ENCODE measurements at regions not wholly inside any gene's neighbourhood (a gene's known extent, or its start where the extent isn't known, plus 50 kb on each side); places are given as distances from the start of the nearest gene placed in this dataset.

DNA sequence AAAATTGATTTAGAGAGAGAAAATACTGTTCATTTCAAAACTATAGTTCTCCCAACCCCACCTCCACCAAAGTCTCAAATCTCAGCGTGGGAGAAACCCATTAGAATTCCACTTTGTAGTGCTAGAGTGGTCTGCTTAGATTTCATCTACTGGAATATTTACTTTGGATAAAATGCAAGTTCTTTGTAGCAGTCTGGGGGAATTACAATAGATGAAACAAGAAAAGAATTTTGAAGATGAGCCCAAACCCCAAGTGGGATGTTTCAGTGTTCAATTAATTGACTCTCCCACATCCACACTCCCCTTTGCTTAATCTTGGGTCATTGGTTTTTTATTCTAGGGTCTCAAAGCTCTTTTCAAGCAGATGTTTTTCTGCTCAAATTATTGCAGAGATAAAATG is 97.8 kb downstream of the RPL22L1 start:
- H3K4me3 ChIP-seq (ENCODE audit: low read depth, low read length) = no peak overlapping the region
- TF ChIP-seq, protein P1, sequence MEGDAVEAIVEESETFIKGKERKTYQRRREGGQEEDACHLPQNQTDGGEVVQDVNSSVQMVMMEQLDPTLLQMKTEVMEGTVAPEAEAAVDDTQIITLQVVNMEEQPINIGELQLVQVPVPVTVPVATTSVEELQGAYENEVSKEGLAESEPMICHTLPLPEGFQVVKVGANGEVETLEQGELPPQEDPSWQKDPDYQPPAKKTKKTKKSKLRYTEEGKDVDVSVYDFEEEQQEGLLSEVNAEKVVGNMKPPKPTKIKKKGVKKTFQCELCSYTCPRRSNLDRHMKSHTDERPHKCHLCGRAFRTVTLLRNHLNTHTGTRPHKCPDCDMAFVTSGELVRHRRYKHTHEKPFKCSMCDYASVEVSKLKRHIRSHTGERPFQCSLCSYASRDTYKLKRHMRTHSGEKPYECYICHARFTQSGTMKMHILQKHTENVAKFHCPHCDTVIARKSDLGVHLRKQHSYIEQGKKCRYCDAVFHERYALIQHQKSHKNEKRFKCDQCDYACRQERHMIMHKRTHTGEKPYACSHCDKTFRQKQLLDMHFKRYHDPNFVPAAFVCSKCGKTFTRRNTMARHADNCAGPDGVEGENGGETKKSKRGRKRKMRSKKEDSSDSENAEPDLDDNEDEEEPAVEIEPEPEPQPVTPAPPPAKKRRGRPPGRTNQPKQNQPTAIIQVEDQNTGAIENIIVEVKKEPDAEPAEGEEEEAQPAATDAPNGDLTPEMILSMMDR (IDR thresholded peaks at IDR 0.05; ENCODE audit: insufficient read depth, low read depth, low read length) = no peak
- DNase-seq (ENCODE audit: low read depth) = no peak

DNA sequence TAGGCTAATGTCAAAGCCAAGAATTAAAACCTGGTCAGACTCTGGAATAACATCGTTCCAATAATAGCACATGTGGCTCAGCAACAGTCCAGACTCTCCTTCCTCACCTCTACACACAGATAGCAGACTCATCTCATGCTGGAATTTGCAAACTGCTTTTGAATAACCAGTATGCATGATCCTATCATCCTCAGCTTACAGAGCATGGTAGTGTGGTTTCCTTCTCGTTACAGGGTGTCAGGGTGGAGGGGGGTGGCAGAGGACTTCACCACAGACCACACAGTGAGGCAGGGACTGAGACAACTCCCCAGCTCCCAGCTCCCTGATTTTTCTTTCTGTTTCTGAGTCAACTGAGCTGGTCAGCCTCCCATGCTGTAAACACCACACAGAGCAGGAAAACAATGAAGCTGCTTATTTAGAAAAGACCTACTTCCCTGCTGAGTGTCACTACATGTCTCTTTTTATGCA is 101.6 kb downstream of the RPL22L1 start:
- no peak overlapping the region for H3K4me3 ChIP-seq (ENCODE audit: low read depth, low read length)
- TF ChIP-seq, protein P1 (IDR thresholded peaks at IDR 0.05; ENCODE audit: insufficient read depth, low read depth, low read length) = no peak
- peak; percentile 80 for DNase-seq (ENCODE audit: low read depth)

DNA sequence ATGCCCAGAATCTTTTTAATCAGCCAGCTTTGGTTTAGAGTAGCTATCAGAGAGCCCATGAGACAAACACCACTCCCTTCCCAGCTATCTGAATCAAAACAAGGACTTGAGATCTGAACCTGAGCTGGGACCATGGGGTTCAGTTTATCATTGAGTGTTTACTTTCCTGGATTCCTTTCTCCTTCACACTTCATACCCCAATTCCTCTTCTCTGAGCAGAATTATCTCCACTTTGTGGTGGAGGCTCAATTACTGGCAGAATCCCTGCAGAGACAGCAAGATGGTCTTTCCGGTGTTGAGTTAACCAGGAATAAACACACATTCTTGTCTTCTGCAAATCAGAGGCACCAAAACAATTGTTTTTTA is 102.4 kb downstream of the RPL22L1 start:
- H3K4me3 ChIP-seq (ENCODE audit: low read depth, low read length) = no peak overlapping the region
- no peak for DNase-seq (ENCODE audit: low read depth)
- TF ChIP-seq, protein P1 (IDR thresholded peaks at IDR 0.05; ENCODE audit: insufficient read depth, low read depth, low read length) = no peak

DNA sequence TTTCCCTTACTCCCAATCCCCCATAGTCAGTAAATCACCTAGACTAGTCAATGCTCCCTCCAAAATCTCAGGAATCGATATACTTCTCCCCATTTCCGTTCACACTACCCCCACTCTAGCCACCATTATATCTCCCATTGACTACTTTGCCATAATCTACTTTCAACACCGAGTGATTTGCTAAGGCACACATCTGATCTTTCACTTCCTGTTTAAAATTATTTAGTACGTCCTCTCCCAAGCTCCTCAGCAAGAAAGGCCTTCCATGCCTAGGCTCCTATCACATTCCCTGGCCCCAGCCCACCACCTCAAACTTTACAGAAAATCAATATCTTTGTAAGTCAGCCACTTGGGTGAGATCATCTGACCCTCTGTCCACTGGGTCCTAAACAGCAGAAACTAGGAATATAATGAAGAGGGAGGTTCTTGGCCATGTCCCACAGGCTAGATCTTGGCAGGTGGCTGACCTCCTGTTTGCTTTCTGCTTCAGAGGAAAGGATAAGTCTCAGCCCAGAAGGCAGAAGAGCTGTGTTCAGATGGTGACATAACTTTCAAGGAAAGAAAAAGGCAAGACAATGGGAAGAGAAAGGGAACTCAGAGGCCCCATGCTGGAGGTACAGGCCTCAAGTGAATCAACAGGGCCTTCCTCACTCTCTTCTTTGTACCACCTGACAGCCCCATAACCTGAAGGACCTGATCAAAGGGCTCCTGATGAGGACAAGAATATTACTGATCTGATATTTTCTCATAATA is 103.0 kb downstream of the RPL22L1 start:
- DNase-seq (ENCODE audit: low read depth) = no peak
- no peak overlapping the region for H3K4me3 ChIP-seq (ENCODE audit: low read depth, low read length)
- TF ChIP-seq, protein P1 (IDR thresholded peaks at IDR 0.05; ENCODE audit: insufficient read depth, low read depth, low read length) = no peak

DNA sequence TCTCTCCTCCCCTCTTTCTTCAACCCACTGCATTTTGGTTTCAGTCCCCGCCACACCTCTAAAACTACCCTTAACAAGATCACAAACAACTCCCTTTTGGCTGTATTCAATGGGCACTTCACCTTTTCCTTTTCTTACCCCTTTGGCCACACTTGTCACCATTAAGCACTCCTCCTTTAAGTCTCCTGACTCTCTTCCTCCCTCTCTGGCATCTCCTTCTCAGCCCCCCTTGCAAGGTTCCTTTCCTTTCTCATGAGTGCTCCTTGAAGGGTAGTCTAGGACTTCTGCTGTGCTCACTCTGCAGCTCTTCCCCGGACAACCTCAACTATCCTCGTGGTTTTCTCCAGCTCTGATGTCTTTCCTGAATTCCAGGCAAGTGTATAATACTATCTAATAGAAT is 103.7 kb downstream of the RPL22L1 start:
- TF ChIP-seq, protein P1 (IDR thresholded peaks at IDR 0.05; ENCODE audit: insufficient read depth, low read depth, low read length) = no peak
- H3K4me3 ChIP-seq (ENCODE audit: low read depth, low read length) = no peak overlapping the region
- no peak for DNase-seq (ENCODE audit: low read depth)

DNA sequence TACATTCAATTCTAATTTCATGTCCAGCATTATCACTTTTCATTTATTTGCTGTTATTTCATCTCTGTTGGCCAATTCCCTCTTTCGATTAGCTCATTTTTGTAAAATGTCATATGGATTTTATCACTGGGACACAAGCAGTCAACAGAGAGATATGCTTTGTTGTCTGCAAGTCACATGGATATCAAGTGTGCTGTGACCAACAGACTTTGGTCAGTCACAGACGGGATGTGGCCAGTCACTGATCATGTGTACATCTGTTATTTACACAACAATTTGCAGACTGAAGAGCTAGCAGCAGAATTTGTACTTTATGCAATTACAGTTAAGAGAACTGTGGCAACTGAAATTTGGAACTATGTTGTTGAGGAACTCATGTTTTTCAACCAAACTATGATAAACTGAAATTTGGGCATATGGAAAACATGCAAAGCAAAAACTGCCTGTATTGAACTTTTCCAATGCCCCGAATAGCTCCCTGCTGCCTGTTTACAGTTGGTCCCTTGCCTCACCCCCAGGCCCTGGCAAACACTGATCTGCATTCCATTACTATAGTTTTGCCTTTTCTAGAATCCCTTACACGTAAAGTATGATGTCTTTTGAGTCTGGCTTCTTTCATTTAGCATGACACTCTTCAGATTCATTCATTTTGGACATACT is 104.4 kb downstream of the RPL22L1 start:
- DNase-seq (ENCODE audit: low read depth) = peak; percentile 83
- TF ChIP-seq, protein P1 (IDR thresholded peaks at IDR 0.05; ENCODE audit: insufficient read depth, low read depth, low read length) = no peak
- no peak overlapping the region for H3K4me3 ChIP-seq (ENCODE audit: low read depth, low read length)
